ENCODE measurements at regions not wholly inside any gene's neighbourhood (a gene's known extent, or its start where the extent isn't known, plus 50 kb on each side); places are given as distances from the start of the nearest gene placed in this dataset.

DNA sequence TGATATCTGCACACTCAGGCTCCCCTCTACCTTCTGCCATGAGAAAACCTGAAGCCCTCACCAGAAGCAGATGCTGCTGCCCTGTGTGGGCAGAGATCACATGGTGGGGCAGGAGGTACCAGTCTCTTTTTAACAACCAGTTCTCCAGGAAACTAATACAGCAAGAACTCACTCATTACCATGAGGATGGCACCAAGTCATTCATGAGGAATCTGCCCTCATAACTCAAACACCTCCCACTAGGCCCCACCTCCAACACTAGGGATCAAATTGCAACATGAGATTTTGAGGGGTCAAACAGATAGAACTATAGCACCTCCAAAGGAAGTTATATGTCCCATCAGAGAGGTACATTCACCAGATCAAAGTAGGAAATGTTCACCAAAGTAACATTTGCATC lies 136.3 kb upstream of the SHB start:
- H3K4ac ChIP-seq (ENCODE audit: low read depth, low read length) = no peak overlapping the region
- H4K5ac ChIP-seq (ENCODE audit: insufficient read length, low read depth, low read length) = no peak overlapping the region
- H3K23ac ChIP-seq (ENCODE audit: insufficient read length, low read depth, low read length) = no peak overlapping the region
- H3T11ph ChIP-seq (ENCODE audit: low read length) = no peak overlapping the region
- H2AK5ac ChIP-seq (ENCODE audit: insufficient read length, low read length) = no peak overlapping the region
- no peaks in the 10 kb centered on the region; the same call in 1 of the 2 replicates for H3K4me1 ChIP-seq (ENCODE audit: insufficient read depth, low read length)
- H3K56ac ChIP-seq (ENCODE audit: insufficient read length, low read depth, low read length) = no peak overlapping the region
- H2AFZ ChIP-seq (ENCODE audit: low read length) = no peak overlapping the region
- Mint-ChIP-seq H3K36me3 (ENCODE audit: insufficient read depth in 1 of 3, low read depth in 3 of 3) (peaks cover 0 to 13% (median 1%) of the 10 kb centered on the region in 3 experiments; a peak in 2 of 7 replicates), H3K4me1 (peaks cover 12 to 26% of the 10 kb centered on the region in 2 experiments), H3K9me3 (peaks cover 7 to 12% of the 10 kb centered on the region in 2 experiments; a peak in 4 of 5 replicates), H3K27ac (no peak overlapping the region), H3K27me3 (ENCODE audit: low read depth) (peaks cover 99% of the 10 kb centered on the region), H3K4me3 (no peak overlapping the region)
- no peak overlapping the region for H2BK120ac ChIP-seq (ENCODE audit: low read depth, low read length, poor library complexity, severe bottlenecking)
- no peaks in the 10 kb centered on the region for H3K23me2 ChIP-seq (ENCODE audit: insufficient read length, low read depth, low read length, poor library complexity, severe bottlenecking)
- H3K18ac ChIP-seq (ENCODE audit: insufficient read length, low read depth, low read length) = no peak overlapping the region
- H2BK15ac ChIP-seq (ENCODE audit: low read depth, low read length) = no peak overlapping the region
- H3K27ac ChIP-seq (ENCODE audit: insufficient read length, low read depth, low read length) = no peak overlapping the region
- H3K9ac ChIP-seq (ENCODE audit: extremely low read depth, insufficient read length, low read length) = no peak overlapping the region
- H4K8ac ChIP-seq (replicated peaks; ENCODE audit: insufficient read length, low read depth, low read length) = no peak overlapping the region
- no peak overlapping the region for H4K91ac ChIP-seq (ENCODE audit: insufficient read length, low read depth, low read length)
- no peak overlapping the region for H2BK5ac ChIP-seq (ENCODE audit: insufficient read length, low read length)
- no peaks in the 10 kb centered on the region for H4K20me1 ChIP-seq (ENCODE audit: control insufficient read depth, insufficient read depth, insufficient read length)
- TF ChIP-seq CTCF (conservative IDR thresholded peaks at IDR 0.05) = no peak
- H3K79me2 ChIP-seq (ENCODE audit: insufficient read depth, low read length) = no peaks in the 10 kb centered on the region
- H3K14ac ChIP-seq (ENCODE audit: insufficient read depth, low read length) = no peak overlapping the region
- peaks cover 21% of the 10 kb centered on the region for H3K27me3 ChIP-seq (ENCODE audit: insufficient read depth, low read length)
- no peak overlapping the region for H2BK20ac ChIP-seq (ENCODE audit: low read depth, low read length, poor library complexity, severe bottlenecking)
- no peak for DNase-seq
- H3K9me3 ChIP-seq (ENCODE audit: control insufficient read depth, low read depth, low read length) = no peaks in the 10 kb centered on the region
- no peak overlapping the region for H3K4me2 ChIP-seq (ENCODE audit: insufficient read depth, insufficient read length, low read length)
- H2BK12ac ChIP-seq (ENCODE audit: insufficient read length, low read depth, low read length) = no peak overlapping the region
- H3K79me1 ChIP-seq (ENCODE audit: insufficient read depth, low read depth, low read length, poor library complexity, severe bottlenecking) = no peaks in the 10 kb centered on the region

Data from H9 (cell line).